Hindlimb muscle (tissue), 1 donor: ENCODE measurements at regions not wholly inside any gene's neighbourhood (a gene's known extent, or its start where the extent isn't known, plus 50 kb on each side); places are given as distances from the start of the nearest gene placed in this dataset.
"Not testable (repeated sequence)": the region's sequence is repeated elsewhere in the genome, so short reads cannot be mapped to it uniquely, and the experiment has no call there.

Source experiments
- DNase-seq: peaks from one replicate; pipeline ENCODE4 v3.0.0-alpha.2; 2013

DNA sequence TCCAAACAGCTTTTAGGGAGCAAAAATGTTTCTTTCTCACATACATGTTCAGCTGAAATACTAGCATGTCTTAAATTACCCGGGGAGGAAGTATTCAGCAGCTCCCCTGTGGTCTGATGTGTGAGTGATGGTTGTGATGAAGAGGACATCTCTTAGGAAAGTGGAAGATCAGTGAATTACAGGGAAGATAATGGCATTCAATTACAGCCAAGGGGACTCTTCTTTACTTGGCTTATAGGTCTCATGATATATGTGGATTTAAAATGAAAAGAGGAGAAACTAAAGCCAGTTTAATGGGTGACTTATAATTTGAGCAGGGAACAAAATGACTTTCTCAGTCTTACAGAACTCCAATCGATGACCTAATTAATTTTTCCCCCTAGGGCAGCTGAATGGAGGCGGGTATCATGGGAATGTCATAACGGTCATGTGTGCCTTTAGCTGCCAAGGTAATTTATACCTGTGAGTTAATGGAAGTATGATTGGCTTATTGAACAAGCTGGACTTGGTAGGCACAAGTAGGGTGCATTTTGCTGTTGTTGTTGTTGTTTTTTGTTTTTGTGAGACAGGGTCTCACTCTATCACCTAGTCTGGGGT lies 198.8 kb downstream of the HIPK3 start:
- no peak for DNase-seq

DNA sequence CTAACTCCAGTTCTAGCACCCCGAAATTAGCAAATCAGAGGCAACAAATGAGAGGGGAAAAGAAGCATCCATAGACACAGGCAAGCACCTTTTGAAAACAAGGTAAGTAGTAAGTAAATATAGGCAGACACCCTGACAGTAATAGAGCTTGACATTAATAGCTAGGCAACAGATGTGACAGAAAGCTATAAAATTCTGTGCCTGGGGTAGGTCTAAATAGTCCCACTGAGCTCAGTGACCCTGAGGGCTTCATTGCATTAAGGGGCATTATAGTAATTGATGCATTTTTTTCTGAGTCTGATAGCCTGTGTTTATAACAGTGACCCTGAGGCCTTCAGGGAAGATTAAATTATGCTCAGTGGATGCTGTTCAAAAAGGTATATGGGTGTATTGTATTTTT lies 197.1 kb downstream of the HIPK3 start:
- no peak for DNase-seq

DNA sequence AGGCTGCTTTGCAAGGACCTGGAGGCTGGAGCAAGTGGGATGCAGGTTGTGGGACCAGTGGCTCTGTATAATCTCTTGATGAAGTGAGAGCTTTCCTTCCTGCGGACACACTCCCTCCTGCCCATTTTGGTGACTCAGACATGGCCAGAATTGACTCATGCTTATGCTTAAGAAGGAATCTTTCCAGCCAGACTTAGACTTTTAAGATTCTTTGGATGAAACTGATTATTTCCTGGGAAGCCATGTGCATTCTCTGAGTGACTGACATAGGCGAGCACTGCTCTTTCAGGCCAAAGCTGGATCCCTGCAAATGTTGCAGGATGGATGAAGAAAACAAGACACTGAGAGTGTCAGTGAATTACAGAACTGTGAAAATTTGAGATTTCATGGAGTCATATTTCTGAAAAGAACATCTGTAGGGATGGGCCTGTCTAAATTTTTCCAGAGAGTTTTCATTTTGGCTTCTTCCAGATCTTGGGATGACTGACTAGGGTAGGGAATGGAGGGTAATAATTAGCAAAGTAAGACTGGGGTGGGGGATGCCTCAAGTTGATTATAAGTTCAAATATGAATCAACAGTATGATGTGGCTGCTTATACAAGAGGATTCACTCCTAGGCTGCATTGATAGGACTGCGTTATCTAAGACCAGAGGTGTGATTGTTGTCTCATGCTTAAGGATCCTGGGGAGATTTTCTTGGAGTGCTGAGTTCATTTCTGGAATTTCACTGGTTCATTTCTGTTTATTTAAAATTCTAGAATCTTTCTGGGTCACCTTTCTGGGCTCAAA lies 195.8 kb downstream of the HIPK3 start:
- peak; percentile 37 for DNase-seq

DNA sequence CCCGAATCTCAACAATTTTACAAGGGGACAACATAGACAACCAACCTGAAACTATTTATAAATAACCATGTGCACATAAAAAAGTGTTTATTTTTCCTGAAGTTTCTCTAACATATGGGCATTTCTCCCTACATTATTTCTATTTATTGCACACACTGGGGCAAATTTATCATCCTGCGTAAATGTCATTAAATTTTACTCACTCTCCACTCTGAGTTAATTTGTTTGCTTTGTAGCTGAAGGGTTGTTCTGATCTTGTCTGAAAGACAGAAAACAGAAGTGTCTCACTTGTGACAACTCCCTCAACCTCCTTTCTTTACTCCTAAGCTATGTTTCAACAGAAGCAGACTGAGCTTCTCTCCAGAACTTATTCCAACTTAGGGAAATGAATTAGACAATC lies 194.2 kb downstream of the HIPK3 start:
- DNase-seq = no peak

DNA sequence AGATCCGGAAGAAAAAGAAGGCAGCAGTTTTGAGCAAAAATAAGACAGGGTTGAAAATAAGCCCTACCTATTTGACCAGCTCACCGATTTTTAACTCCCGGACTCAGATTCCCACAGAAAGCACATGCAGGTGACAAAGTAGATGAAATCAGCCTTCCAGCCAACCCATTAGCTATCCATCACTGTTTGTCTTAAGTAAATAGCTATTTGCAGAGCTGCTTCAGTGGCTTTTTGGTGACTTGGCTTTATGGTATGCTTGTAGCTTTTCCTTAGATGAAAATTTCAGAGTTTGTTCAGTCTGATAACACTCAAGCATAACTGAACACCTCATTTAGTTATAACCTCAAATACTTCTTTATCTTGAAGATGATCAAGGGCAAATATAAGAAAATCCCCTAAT lies 192.6 kb downstream of the HIPK3 start:
- DNase-seq = no peak

DNA sequence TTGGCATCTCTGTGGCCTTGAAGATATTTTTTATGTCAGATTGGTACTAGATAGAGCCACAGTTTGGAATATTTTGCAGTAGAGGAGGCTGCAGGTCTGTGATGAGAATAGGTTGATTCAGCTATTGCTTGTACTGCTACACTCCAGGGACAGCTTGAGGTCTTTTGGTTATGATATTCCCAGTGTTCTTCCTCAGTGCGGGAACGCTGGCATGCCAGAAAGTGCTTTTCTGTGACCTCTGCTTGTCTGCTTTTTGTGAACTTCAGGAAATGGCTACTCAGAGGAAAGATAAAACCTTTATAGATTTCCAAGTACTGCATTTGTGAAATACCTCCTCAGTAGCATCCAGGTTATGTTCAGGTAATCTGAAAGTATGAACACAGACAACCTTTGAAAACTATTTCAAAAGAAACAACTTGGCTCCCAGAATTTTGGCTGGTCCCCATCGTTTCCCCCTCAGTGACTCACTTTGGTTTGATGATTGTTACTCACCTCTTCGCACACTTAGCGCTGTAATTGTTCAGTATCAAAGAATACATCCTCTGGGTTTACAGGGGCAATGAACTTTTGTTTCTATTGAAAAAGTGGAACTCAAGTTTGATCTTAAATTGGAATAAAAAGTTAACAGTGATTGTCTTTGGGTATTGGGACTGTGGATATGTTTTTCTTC lies 191.4 kb downstream of the HIPK3 start:
- DNase-seq = no peak

DNA sequence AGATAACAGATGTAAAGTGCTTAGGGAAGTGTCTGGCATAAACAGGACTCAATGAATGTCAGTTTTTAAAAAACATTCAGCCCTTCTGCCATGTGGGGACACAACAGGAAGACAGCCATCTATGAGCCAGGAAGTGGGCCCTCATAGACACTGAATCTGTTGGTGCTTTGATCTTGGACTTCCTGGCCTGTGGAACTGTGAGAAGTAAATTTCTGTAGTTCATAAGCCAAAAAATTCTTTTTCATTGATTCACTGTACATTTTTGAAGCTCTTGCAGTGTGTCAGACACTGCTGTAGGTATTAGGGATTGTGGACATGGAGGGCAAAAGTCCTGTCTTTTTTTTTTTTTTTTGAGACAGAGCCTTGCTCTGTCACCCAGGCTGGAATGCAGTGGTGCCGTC lies 188.6 kb downstream of the HIPK3 start:
- no peak for DNase-seq

DNA sequence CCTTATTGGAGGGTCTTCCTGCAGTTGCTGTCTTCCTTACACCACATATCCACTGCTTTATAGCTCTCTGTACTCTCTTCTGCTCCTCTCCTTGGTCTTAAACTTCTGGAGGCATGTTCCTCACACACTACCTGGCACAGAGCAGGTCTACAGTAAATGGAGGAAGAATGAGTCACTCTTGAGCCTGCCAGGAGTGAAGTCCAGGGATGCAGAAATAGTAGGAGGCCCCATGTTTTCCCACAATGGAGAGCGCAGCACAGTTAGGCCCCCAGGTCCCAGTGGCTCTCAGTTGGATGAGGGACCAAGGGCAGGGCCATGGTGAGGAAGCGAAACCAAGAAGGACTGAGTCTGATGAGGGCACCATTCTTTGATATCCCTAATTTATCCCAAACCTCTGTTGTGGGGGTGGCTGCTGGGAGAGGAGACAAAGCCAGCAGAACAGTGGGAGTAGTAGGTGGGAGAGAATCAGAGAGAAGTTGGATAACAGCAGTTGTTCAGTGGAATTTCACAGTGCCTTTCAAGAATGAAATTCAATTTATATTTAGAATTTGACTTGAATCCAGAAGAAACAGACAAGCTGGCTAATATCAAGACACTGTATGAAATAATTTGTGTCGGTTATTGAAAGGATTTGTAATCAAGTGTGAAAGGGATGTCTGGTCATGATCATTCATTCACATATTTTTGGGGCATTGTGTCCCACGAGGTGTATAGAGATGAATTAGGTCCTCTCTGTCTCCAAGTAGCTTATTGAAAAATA lies 187.8 kb downstream of the HIPK3 start:
- DNase-seq = peak; percentile 19

DNA sequence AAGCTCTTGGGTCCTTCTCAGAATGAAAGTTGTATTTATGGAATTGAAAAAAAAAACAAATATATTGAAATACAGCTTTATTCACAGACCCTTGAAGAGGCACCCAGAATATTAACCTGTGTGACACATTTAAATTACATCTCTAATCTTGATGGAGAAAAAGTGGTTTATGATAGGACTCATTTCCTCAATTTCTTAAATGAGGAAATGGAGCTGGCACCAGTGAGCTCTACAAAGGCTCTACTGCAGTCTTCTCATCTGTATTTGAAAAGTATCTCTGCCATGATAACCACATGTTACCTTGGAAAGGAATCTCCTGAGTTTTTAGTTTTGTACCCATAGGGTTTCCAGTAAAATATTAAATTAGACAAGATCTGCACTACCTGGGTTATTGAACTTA lies 186.5 kb downstream of the HIPK3 start:
- DNase-seq = no peak

DNA sequence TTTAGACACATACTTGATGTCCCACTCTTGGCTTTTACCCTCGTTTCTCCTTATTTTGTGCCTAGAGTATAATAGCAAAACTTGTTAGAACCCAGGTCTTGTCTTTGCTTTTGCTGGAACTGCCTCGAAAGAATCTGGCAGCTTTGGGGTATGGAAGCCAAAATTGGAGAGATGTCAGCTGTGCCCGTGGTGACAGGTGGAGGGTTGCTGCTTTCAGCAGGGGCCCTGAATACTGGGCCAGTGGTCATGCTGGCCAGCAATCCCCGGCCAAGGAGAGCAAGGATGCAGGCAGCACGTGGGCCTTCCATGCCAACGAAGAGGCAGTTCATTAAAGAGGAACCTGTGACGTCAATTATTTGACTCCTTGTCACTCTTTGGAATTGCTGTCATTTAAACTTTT lies 181.1 kb downstream of the HIPK3 start:
- DNase-seq = no peak

DNA sequence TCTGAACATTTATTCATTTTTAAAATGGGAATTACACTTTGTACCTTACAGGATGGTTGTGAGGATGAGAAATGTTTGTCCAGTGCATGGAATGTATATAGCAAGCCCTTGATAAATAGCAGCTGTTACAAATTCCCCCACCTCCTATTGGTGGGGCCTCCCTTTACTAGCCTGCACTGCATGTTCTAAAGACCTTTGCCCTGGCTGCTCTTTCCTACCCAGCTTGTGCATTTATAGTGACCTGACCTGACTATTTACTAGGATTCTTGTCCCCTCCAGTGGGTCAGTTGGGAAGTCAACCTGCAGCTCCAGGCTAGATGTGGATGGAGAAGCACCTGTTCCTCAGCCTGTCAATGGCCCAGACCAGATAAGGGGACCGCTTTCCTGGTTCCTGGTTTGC lies 180.3 kb downstream of the HIPK3 start:
- DNase-seq = no peak

DNA sequence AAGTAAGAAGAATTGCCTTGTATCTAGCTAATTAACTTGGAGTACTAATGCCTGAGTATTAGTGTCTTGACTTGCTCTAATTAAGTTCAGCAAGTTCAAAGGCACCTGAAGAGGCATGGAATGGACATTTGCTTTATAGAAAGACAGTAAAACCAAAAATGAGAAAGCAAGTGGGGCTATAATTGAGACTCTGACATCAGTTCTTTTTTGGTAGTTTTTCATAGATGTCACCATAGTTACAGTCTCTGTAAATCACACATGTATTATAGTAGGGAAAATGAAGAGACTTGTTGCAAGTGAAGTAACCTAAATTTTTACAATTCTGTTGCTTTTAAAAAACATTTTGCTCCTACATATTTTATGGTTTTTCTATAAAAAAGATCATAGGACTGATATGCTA lies 178.0 kb downstream of the HIPK3 start:
- no peak for DNase-seq

DNA sequence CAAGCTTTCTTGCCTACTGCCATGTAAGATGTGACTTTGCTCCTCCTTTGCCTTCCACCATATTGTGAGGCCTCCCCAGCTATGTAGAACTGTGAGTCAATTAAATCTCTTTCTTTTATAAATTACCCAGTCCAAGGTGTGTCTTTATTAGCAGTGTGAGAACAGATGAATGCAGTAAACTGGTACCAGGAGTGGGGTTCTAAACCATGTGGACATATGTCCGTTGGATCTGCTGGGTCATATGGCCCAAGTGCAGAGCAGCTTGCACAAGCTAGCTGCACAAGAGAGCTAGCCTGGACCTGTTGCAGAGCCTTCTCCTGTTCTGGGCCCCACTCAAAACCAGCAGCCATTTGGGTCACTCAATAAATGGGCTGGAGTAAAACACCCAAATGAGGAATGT lies 177.1 kb downstream of the HIPK3 start:
- DNase-seq = no peak

DNA sequence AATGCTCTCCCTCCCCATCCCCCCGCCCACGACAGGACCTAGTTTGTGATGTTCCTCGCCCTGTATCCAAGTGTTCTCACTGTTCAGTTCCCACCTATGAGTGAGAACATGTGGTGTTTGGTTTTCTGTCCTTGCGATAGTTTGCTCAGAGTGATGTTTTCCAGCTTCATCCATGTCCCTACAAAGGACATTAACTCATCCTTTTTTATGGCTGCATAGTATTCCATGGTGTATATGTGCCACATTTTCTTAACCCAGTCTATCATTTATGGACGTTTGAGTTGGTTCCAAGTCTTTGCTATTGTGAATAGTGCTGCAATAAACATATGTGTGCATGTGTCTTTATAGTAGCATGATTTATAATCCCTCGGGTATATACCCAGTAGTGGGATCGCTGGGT lies 171.3 kb downstream of the HIPK3 start:
- DNase-seq = not testable (repeated sequence)

DNA sequence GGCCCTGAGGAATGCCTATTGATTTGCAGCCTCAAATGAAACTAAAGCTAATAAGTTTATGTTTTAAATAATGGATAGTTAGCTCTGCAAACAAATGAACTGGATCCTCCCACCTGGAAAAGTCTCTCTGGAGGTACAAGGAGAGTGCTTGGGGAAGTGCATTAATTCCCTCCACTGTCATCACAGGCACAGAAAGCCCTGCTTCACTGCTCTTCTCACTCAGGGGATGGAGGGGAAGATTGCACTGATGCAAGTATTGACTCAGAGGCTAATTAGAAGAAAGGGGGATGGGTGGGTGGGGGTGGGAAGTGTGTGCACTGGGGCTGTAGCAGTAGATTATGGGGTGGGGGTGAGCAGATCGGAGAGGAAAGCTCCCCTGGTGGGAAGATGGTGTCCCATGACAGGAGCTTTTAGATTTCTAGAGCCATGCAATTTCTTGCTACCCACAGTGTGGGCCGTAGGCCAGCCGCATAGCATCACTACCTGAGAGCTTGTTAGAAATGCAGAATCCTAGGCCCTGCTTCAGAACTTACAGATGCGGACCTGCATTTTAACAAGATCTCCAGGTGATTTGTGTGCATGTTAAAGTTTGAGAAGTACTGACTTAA lies 163.9 kb downstream of the HIPK3 start:
- DNase-seq = no peak

DNA sequence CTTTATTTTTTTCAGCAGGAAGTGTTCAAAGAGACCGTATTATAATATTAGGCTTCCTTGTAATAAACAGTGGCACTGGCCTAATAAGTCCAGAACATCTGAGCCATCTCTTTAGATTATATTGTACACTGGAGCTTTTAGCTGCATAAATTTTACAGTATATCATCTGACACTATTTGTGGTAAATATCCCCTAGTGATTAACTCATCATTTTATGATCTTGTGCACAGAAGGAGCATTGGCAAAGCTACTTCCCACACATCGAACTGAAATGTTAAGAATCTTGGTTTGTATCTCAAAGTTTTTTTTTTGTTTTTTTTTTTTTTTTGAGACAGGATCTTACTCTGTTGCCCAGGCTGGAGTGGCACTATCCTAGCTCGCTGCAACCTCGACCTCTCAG lies 162.7 kb downstream of the HIPK3 start:
- DNase-seq = no peak

DNA sequence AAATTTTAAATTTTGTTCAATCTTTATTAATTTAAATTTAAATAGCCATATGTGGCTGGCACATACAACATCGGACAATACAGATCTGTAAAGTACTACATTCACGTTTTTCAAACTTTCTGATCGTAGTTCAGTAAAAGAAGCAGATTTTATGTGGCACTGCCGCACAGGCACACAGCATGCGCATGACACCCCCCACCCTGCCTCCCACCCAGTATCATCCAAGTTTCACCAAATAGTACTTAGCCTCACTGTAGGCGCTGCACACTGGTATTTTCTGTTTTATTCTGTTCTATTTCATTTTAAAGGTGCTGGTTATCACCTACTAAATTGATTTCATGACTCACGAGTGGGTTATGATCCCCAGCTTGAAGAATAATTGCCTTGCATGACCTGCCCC lies 159.9 kb downstream of the HIPK3 start:
- no peak for DNase-seq

DNA sequence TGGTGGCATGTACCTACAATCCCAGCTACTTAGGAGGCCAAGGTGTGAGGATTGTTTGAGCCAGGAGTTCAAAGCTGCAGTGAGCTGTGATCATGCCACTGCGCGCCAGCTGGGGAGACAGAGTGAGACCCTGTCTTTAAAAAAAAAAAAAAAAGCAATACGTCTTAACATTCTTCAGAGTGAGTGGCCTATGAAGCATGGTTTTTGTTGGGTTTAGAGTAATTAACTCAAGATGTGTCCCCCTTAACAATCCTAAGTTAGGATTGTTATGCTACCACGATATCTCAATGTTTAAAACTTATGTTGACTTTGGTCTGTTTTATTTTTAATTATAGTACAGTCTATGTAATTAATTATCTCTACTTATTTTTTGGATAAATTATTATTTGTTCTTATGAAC lies 156.1 kb downstream of the HIPK3 start:
- DNase-seq = no peak

DNA sequence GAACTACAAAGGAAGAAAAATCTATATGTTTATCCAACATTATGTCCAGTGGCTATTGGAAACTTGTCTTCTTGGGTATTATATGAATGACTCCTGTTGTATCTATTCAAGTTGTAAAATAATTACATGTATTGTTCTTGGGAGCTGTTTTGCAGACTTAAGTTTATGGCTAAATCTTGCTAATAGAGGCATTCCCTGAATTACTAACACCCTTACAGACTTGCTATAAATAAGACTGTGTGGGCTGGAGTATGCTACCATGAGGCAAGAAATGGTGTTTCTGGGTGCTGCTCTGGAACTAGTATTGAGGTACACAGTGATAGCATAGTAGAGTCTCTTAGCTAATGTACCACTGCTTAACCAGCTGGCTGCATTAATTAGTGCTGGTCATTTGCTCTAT lies 155.1 kb downstream of the HIPK3 start:
- DNase-seq = no peak

DNA sequence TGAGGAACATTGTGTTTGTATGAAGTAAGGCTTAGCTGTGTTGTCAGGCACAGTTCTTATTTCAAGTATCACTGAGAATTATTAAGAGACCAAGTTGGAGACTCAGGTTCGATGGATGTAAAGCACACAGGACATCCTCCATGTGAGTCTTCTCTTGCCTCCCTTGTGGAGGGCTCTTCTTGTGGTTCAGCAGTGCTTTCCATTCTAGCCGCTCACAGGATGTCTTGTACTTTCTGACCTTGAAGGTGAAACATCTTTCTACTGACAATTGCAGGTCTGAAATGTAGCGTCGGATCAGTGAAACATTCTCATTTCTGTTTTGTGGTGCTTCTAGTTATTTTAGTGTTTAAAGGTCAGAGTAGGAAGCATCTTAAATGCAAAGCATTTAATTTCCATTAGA lies 154.6 kb downstream of the HIPK3 start:
- DNase-seq = no peak

DNA sequence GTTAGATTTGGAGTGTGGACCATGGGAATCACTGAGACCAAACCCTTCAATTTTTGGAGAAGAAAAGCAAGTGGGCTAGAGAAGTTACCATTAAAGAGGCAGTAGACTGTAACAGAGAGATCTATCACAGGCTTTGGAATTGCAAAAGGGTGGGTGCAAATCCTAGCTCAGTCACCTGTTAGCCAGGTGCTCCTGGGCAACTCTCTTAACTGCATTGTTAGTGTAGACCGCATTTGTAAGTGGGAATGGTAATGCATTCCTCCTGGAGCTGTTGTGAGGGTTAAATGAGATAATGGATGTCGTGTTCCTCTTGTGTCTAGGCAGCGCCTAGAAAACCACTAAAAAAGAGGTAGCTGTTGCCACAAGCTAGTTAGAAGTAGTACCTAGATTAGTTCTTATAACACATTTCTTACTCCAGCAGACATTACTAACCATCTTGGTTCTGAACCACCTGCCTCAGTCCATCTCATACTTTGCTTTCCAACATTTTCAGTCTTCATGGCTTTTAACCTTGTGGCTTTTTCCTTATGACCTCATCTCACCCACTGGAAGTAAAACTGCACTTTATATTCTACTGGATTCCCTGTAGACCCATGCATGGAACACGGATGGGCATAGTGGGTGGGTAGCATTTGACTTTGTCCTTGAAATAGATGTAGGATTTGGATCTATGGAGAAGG lies 153.0 kb downstream of the HIPK3 start:
- no peak for DNase-seq
